ENCODE measurements at regions not wholly inside any gene's neighbourhood (a gene's known extent, or its start where the extent isn't known, plus 50 kb on each side); places are given as distances from the start of the nearest gene placed in this dataset.
"Not testable (repeated sequence)": the region's sequence is repeated elsewhere in the genome, so short reads cannot be mapped to it uniquely, and the experiment has no call there.

DNA sequence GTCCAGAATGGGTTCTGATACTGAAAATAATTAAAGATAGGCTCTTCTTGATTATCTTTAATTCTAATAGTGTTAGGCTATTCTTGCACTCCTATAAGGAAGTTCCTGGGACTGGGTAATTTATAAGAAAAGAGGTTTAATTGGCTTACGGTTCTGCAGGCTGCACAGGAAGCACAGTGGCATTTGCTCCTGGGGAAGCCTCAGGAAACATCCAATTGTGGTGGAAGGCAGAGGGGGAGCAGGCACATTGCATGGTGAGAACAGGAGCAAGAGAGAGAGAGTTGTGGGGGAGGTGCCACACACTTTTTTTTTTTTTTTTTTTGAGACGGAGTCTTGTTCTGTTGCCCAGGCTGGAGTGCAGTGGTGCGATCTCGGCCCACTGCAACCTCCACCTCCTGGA lies 540.3 kb downstream of the RFPL4B start:
- DNase-seq, result not testable (repeated sequence)

DNA sequence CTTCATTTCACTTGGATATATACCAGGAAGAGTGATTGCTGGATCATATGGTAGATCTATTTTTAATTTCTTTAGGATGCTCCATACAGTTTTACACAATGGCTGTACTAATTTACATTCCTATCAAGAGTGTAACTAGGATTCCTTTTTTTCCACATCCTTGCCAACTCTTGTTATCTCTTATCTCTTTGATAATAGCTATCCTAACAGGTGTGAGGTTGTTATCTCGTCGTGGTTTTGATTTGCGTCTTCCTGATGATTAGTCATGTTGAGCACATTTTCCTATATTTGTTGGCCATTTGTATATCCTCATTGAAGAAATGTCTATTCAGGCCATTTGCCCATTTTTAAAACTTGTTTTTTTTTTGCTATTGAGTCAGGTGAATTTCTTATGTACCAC lies 552.4 kb downstream of the RFPL4B start:
- no peak for DNase-seq

DNA sequence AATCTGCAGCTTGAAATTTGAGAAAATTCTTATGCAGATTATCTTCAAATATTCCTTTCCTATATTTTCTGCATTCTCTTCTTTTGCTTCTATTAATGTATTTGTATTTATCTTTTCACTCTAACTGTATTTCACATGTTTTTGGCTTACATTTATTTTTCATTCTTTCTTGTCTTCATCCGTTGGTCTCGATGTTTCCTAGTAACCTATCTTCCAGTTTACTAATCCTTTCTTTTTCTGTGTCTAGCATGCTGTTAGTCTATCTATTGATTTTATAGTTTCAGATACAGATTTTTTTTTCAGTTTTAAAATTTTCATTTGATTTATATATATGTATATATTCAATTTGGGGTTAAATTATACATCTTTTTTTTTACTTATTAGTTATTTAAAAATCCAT lies 556.2 kb downstream of the RFPL4B start:
- no peak for DNase-seq

DNA sequence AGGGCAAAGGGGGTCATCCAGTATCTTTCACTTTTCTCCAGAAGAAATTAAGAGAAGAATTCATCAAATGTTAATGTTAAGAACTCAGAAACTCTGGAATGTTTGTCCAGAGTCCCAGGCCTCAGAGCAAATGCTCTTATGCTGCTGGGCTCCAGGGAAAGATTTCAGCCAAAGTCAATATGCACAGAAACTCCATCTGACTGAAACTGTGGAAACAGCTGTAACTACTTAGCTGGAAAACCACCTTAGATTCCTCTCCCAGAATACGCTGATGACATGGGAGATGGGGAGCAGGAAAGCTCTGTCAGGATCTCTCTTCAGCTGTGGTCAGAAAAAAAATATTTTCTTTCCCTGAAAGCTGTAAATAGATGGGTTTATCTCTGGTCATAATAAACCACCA lies 559.6 kb downstream of the RFPL4B start:
- DNase-seq, result no peak

DNA sequence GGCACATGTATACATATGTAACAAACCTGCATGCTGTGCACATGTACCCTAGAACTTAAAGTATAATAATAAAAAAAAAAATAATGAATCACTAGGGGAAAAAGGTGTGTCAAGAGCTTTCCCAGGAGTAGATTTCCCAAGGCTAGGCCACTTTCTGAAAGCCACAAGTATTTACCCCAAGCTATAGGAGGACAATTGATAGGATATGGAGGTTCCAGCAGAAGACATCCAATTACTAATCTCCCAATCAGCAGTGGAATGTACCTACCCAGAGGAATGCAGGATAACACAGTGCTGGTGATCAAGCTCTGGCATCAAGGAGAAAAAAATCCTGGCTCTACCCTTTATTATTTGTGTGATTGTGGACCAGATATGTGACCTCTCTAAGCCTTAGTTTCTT lies 562.7 kb downstream of the RFPL4B start:
- no peak for DNase-seq

DNA sequence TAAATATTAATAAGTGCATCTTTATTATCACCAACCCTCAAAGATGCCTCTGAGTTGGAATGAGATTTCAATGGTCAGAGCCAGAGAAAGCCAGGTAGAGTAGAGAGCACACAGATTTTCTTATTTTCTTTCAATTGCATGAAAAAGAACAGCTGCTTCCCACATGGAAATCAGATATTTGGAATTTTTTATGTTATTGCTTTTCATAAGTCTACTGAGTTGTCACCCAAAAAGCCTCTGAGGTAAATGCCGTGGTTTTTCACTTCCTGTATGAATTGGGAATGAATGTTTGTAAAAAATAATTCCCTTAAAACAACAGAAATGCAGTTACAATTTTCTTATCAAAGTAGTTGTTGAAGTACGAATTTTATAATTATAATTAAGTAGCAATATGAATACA lies 563.1 kb downstream of the RFPL4B start:
- no peak for DNase-seq

DNA sequence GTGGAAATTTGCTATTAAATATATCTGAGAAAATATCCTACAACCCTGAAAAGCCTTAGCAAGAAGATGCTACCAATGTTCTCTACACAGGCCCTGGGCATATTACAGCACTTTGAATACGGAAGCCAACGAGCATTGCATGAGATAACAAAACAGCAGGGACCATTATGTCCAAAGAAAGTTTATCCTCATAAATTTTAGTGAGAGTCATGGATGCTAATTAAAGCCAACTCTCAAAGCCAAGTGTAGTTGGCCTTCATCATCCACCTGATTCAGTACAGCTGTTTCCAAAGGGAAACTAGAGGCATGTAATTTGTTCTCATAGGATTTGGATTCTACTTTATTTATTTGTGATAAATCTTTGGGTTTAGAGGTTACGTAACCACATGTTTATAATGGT lies 564.8 kb downstream of the RFPL4B start:
- DNase-seq, result no peak

DNA sequence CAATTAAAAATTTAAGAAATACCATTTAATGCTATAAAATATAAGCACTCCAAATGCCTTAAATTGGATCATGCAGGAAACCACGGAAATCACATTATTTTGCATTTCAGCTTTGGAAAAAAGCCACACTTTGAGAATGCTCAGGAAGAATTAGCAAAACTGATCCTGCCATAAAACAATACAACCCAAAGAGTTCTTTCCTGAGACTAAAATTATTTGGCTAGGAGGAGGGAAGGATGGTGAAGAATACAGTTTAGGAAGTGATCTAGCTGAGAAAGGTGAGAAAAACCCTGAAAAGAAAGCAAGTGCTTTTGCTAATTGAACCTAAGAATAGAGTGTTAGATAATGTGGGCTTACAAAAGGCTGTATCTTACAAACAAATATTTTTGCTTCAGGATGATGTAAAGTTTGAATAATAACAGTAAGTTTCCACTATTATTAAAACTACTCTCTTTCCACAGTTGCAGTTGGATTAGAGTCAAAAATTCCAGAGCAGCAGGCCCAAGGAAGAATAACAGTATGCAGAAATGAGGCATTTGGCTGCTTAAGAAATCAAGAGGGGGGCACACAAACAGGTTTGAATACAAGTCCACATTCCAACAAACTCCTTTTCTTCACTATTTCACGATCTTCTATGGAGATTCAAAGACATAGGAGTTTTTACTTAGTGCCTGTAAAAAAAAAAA lies 565.4 kb downstream of the RFPL4B start:
- no peak for DNase-seq

DNA sequence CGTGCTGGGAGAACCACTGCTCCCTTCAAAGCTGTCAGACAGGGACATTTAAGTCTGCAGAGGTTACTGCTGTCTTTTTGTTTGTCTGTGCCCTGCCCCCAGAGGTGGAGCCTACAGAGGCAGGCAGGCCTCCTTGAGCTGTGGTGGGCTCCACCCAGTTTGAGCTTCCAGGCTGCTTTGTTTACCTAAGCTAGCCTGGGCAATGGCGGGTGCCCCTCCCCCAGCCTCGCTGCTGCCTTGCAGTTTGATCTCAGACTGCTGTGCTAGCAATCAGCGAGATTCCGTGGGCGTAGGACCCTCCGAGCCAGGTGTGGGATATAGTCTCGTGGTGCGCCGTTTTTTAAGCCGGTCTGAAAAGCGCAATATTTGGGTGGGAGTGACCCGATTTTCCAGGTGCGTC lies 572.6 kb downstream of the RFPL4B start:
- not testable (repeated sequence) for DNase-seq

DNA sequence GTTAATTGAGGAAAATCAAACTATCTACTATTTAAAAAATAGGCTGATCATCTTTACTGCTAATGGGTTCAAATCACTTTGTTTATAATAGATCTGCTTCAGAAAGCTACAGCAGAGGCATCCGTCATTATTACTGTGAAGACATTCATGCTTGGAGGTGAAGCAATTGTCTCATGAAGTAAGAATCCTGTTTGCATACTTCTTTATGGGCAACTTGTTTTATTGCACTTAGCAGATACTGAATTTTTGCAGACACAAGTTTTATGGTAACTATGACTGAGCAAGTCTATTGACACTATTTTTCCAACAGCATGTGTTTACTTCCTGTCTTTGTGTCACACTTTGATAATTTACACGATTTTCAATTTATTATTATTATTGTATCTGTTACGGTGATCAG lies 573.9 kb downstream of the RFPL4B start:
- DNase-seq, result no peak

DNA sequence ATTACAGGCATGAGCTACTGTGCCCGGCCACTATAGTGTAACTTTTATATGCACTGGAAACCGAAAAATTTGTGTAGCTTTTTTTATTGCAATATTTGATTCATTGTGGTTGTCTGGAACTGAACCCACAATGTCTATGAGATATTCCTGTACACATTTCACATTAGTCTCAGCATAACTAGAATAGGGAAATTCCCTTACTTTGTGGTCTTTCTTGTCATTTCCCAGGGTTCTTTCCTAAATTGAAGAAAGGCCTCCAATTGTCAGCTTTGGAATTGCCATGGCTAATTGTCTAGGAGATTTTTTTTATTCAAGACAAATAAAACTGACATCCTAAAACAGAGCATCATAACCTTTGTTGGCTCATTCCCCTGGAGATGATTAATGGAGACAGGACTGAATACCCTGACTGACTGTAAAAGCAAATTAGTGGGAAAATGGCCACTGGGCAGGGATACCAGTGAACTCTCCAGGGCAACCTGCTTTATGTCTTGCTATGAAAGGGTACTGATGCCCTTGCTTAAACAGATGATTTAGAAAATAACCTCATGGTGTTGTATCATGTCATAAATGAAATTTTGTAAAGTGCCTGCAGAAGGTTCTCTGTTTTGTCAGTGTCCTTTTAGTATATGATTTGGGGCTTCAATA lies 576.9 kb downstream of the RFPL4B start:
- no peak for DNase-seq

DNA sequence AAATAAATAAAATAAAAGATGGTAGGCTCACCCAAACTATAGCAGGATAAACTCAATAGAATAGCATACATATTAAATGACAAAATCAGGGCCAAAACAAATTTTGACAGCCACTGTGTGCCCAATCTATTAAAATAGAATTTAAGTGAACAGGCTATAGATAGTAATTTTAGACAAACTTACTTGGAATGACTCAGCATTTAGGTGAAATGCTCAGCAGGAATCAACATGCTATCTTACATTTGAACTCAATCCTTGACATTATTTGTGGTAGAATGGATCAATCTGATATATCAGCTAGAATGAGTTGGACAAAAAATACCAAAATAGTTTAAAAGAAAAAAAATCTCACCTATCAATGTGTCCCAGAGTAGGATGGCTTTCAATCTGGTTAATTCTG lies 578.6 kb downstream of the RFPL4B start:
- no peak for DNase-seq

DNA sequence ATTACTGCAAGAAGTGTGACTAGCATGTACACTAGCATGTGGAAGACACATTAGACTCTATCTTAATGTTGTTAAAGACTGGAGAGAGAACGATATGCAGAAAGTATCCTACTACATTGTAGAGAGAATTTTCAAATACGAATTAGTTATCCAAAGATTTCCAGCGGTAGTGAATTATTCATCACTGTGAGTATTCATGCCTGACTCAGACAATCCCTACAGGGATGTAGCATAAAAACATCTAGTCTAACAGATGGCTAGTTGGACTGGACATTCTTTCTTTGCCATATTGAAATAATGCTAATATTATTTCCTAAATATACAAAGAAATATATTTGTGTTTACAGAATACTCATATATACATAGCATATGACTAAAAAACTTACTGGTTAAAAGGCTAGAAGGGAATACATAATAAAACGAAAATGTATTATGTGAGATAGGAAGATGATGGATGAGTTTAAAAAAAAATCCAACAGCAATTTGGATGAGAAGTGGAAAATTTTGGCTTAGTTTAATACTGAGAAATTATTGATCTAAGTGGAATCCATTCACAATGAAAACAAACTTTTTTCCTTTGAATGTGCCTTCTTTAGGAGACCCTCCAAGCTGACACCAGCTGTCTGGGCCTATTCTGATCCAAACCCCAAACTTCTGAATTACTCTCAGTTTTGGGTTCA lies 580.7 kb downstream of the RFPL4B start:
- DNase-seq, result no peak

DNA sequence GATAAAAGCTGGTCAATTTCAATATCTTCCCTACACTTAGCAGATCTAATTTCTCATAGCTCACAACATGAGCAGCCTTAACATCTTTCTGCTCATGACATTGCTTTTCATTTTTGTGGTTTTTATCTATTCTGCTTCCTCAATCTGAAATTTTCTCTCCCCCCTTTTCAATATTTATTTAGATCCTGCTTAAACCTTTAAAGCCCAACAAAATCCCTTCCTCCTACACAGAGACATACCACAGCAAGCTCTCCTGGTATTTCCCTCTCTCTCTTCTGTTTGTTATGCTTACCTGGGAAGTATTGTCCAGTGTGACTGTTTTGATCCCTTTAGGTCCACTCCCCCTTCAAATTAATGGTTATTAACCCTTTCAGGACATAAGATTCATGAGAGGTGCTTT lies 582.5 kb downstream of the RFPL4B start:
- DNase-seq, result no peak

DNA sequence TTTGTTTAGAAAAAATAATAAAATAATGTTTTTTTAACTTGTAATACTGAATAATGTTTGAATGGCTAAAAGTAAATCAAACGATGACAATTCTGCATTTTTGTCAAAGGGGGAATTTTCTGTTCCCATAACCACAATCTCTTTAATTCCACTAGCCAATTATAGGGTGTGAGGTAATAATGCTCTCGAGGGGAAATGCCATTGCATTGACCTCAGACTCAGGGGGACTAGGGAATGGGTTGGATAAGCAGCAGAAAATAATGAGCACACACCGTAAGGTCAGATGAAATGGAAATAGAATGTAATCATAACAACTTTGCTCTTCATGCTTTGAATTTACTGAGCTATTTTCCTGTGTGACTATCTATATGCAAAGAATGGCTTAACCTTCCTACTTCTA lies 584.7 kb downstream of the RFPL4B start:
- no peak for DNase-seq

DNA sequence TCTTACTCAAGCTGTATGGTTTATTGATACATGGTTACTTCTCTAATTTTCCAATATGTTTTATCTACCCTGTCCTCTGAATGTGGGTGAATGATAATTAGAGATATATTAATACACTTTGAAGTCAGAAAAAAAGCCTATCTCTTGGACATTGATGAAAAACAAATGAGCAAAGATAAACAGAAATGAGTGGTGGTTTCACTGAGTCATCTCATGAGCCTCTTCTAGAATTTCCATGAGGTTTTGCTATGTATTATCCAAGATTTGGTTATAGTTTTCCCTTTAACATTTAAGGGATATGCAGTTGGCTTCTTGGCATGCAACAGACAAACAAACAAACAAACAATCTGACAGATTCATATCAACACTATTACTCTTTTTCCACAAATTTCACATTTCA lies 586.8 kb downstream of the RFPL4B start:
- no peak for DNase-seq

DNA sequence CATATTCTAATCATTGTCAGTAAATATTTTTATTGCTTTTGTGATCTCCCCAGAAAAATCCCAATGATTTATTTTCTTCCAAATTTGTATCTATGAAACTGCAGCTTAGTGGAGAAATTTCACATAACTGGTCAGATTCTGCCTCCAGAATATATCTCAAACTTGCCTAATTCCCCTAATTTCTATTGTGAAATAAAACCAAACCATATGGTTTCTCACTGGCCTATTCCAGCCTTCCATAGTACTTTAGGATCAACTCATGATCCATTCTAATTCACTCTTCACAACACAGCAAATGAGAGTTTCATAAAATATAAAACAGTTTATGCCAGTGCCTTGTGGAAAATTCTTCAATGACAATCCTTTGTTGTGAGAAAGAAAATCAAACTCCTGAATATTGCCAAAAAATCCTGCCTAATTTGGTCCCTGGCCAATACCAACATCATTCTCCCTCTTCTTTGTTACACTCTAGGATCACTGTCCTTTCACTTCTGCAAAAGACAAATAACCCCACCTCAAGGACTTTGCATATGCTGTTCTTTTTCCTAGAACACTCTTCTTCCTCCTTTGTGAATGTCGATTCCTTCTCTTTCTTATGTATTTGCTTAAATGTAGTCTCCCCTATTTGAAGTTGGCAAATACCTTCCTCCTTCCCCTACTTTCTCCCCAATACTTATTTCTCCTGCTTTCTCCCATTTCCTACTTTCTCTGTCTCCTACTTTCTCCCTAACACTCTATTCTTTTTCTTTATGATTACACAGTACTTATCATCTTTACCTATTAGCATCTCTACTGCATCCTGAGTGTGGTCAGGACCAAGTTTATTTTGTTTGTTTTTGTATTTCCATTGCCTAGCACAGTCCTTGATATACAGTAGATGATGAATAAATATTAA lies 587.5 kb downstream of the RFPL4B start:
- no peak for DNase-seq

DNA sequence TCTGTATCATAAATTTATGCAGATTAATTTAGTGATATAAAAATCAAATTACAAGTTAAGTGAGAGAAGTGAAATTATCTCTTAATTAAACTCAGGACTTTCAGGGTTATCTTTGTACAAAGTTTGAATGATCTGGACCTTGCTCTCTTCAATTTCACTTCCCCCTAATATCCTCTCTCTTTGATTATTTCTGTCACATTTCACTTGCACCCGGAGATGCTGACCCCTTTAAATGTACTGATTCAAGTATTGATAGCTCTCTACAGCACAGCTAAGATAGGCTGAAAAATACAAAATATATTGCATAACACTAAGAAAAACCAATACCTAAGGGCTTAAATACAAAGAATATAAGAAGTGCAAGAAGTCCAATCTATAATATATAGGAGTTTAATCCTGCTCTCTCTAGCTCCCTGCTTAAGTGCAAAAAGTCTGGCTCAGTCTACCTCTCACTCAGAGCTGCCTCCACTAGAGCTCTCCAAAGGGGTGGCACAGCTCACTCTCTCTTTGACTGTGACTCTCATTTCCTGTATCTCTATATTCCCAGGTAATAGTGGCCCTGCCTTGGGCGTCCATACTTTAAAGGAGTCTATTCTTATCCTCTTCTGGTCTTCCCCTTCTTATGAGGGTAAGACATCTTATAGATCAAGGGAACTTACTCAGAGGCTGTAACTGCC lies 588.4 kb downstream of the RFPL4B start:
- DNase-seq, result no peak

DNA sequence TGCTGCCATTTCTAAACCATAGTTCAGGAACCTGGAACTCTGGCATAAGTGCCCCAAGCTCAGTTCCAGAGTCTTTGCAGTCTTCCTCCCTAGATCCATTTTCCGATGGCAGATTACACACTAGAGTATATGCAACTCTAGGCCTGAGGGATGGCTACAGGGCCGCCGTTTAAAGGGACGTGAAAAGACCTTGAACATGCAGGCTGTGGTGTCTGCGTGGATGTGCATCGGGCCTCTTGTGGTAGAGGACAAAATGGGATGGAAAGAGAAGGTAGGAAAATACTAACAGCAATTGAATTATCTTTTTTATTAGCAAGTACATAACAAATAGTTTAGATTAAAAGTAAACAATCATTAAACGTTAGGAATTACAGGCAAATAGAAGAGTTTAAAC lies 588.9 kb downstream of the RFPL4B start:
- no peak for DNase-seq

DNA sequence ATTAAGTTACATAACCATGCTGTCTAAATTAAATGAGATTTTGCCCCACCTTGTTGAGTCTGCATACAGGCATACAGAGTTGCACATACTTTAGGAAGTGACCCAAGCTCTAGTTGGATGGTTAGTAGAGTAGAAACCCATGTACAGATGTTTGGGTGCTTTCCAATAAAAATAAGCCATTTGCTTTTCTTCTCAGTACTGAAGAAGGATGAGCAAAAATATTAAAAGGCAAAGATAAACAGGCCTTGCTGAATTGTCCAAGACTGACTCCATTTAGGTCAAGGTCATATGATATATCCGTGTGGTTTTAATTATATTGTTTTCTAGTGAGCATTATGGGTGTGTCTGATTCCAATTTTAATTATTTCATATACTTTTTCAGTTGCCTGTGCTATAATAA lies 589.4 kb downstream of the RFPL4B start:
- no peak for DNase-seq

DNA sequence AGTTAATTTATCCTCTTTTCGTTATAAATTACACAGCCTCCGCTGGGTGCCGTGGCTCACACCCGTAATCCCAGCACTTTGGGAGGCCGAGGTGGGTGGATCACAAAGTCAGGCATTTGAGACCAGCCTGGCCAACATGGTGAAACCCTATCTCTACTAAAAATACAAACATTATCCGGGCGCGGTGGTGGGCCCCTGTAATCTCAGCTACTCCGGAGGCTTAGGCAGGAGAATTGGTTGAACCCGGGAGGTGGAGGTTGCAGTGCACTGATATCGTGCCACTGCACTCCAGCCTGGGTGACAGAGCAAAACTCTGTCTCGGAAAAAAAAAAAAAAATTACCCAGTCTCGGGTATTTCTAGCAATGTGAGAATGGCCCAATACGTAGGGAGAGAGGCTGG lies 590.6 kb downstream of the RFPL4B start:
- not testable (repeated sequence) for DNase-seq

DNA sequence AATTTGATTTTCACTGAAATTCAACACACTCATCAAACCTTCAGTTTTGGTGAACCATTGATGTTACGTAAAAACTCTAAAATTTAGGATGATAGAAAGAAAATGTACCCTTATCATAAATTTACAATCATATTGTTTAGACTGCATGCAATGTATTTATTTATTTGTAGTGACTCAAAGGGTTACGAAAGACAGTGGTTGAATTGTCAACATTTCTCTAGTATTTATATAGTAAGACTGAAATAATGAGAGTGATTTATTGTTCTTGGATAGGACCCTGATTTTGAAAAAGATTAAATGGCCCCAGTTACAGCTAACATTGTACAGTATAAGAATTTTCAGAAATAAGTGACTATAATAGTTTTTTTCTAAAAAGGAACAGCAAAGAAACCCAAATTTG lies 591.5 kb downstream of the RFPL4B start:
- no peak for DNase-seq

DNA sequence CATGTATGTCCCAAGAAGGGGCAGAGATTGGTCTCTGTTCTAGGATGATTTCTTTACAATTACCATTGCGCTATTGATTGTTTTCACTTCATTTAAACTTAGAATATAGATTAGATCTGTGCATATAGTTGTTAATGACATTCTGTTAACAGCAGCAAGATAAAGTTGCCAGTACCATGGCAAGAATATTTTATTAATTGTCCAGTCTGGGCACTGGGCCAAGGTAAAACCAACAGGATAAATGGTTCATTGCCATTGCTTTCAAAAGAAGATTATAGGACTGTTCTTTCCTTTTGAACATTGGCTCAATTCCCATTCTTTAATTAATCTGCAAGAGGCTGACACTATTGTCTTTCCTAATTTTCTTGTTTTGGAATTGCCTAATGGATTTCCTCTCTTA lies 592.4 kb downstream of the RFPL4B start:
- no peak for DNase-seq
